GM18868 (cell line): ENCODE measurements at regions not wholly inside any gene's neighbourhood (a gene's known extent, or its start where the extent isn't known, plus 50 kb on each side); places are given as distances from the start of the nearest gene placed in this dataset.
"Not testable (repeated sequence)": the region's sequence is repeated elsewhere in the genome, so short reads cannot be mapped to it uniquely, and the experiment has no call there.

Experiments
- ATAC-seq: cut with Tn5 transposase; IDR thresholded peaks from one replicate; pipeline ENCODE4 v1.9.1; 2021; ENCODE audit warnings: mild to moderate bottlenecking, moderate library complexity; ENCODE audit not compliant: unreplicated experiment

- ATAC-seq: no peak
Observed at GRCh38 chr4:123209436-123209835, 187.2 kb upstream of the SPRY1 start.

DNA sequence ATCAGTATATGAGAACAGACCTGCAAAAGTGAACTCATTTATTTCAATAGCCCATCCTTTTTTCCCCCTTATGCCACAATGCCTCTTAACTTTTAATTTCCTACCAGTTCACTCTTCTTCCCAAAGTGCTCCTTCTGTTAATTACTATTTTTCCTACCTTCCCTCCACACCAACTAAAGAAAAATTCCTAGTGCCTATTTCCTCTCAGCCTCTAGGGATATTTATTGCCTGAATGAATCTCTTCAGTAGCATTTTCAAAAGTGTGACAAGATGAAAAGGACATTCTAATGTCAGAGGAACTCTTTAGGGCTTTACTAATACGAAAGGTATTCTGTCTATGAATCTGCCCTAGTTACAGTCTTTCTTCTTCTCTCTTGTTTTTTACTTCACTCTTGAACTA is 181.1 kb upstream of the SPRY1 start:
- no peak for ATAC-seq

DNA sequence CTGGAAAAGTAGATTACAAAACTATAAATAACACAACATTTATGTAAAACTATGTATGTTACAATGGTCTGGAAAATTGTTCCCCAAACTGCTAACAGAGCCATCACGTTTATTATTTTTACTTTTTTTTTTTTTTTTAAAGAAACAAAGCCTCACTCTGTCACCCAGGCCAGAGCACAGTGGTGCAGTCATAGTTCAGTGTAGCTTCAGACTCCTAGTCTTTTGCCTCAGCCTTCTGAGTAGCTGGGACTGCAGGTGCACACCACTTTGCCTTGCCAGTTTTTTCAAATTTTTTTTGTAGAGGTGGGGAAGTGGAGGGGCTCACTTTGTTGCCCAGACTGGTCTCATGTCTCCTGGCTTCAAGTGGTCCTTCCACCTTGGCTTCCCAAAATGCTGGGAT is 180.1 kb upstream of the SPRY1 start:
- ATAC-seq: no peak

GRCh38 chr4:123216946-123217345 is 179.6 kb upstream of the SPRY1 start:
- peak; percentile 38 for ATAC-seq

DNA sequence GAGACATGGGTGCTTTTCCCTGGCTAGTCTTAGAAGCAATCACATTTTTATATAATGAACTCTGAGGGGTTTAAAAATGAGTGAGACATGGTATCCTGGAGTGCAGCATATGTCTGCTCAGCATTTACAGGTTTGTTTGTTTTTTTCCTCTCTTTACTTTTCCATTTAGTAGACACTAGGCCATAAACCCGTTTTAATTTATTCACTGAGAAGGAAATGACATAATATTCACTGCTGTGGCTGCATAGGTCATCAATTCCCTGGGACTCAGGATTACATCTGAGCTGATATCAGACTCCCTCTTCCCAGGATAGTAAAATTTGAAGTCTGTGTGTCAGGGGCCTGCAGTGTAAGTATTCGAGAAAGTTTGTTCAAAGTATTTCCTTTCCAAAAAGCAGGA is 178.9 kb upstream of the SPRY1 start:
- no peak for ATAC-seq

DNA sequence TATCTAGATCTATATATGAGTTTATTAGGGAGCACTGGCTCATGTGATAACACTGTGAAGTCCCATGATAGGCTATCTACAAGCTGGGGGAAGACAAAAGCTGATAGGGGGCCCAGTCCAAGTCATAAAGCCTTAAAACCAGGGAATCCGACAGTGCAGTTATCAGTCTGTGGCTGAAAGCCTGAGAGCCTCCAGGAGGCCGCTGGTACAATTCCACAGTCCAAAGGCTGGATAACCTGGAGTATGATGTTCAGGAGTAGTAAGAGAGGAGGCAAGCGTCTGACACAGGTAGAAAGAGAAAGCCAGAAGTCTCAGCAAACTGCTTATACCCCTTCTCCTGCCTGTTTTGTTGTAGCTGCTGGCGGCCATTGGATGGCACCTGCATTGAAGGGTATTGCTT is 177.6 kb upstream of the SPRY1 start:
- no peak for ATAC-seq

GRCh38 chr4:123229286-123229685 is 167.3 kb upstream of the SPRY1 start:
- no peak for ATAC-seq

- ATAC-seq: no peak
Observed at GRCh38 chr4:123230061-123230460, 166.5 kb upstream of the SPRY1 start.

DNA sequence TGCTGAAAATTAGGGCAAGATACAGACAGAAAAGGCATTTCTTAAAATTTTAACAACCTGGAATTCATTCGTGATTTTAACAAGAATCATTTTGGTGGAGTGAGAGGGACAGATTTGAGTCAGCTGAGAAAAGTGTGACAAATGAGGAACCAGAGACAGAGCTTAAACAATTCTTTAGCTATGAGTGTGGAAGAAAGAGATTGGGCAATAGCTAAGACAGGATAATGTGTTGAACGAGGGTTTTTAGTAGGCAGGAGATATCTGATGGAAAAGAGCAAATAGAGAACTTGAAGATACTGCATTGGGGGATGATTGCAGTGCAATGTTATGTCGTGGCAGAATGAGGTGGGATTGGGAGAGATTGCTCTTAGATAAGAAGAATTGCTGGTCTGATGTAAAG is 164.2 kb upstream of the SPRY1 start:
- no peak for ATAC-seq

GRCh38 chr4:123233136-123233768 is 163.3 kb upstream of the SPRY1 start:
- ATAC-seq: no peak

- ATAC-seq: no peak
Observed at GRCh38 chr4:123234955-123235354, 161.6 kb upstream of the SPRY1 start.

GRCh38 chr4:123235431-123235830 is 161.2 kb upstream of the SPRY1 start:
- no peak for ATAC-seq

DNA sequence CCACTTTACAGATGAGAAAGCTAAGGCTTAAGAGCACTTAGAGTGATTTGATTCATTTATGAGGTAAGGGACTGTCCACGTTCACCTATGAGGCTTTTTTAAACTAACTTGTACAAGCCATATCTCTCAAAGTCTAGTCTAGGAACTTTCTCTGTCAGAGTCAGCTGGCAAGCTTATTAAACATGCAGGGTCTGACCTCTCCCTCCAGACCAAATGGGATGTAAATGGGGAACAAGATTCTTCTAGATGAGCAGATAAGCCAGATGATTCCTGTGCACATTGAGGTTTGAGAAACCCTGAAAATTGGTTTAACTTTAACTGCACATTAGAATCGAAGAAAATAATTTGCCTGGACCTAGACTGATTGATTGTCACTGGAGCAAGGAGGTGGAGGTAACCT is 160.0 kb upstream of the SPRY1 start:
- ATAC-seq: no peak

- ATAC-seq: not testable (repeated sequence)
Observed at GRCh38 chr4:123240286-123240685, 156.3 kb upstream of the SPRY1 start.

- not testable (repeated sequence) for ATAC-seq
Observed at GRCh38 chr4:123243220-123243619, 153.4 kb upstream of the SPRY1 start.

GRCh38 chr4:123244137-123244536 is 152.5 kb upstream of the SPRY1 start:
- ATAC-seq: peak; percentile 85

GRCh38 chr4:123246085-123246484 is 150.5 kb upstream of the SPRY1 start:
- ATAC-seq: peak; percentile 67

- no peak for ATAC-seq
Observed at GRCh38 chr4:123248085-123248659, 148.4 kb upstream of the SPRY1 start.

- no peak for ATAC-seq
Observed at GRCh38 chr4:123249821-123250220, 146.8 kb upstream of the SPRY1 start.

GRCh38 chr4:123250843-123251242 is 145.8 kb upstream of the SPRY1 start:
- ATAC-seq: no peak

- ATAC-seq: no peak
Observed at GRCh38 chr4:123255971-123256370, 140.6 kb upstream of the SPRY1 start.

GRCh38 chr4:123256901-123257300 is 139.7 kb upstream of the SPRY1 start:
- ATAC-seq: no peak

DNA sequence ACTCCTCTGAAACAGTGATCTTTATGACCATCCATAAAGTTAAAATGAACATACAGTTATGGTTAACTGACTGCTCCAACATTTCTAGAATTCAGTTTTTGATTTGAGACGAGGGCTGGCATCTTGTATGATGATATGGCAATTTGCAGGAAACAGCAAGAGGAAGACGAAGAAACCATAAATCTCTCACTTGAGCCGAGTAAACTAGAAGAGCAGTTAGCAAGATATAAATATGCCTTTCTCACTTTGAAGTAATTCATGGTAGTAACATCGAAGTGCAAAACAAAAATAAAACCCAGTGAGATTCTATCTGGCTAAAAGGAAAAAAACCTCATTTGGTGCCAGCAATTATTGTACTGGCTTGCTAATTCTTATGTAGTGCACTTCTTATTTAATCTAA is 139.0 kb upstream of the SPRY1 start:
- no peak for ATAC-seq
